ENCODE measurements at regions not wholly inside any gene's neighbourhood (a gene's known extent, or its start where the extent isn't known, plus 50 kb on each side); places are given as distances from the start of the nearest gene placed in this dataset.
A peak's percentile ranks its signal among the peaks of the same experiment; 100 is the strongest.

DNA sequence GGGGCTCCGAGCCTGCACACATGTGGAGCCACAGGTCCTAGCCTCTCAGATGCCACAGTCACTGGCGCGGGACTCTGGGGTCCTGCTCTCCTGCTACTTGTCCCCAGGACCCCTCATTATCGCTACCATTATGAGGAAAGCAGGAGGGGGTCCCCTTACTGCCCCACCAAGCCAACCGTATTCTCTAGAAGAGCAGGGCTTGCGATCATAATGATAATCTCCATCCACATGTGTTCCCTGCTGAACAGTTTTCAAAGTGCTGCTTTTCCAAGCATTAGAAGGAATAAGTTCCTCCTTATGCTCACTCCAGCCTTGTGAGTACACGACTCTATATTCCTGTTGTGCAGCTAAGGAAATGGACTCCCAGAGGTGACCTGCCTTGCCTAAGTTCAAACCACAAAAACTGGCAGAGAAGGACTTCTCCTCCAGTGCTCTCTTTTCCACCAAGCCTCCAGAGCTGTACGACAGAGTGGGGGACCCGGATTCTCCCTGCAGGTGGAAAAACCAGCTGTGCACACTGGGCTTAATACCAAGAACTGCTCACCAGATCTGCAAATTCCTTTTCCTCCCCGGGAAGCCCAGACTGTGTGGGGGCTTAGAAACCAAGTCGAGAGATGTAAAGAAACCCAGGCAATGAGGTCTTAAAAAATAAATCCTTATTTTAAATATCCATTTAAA lies 92.8 kb upstream of the DRD2 start:
- Histone ChIP-seq H4K8ac (ENCODE audit: extremely low read depth, insufficient read depth, low read length) (no peak overlapping the region), H3K4me2 (ENCODE audit: insufficient read depth in 1 of 2, low read depth in 2 of 2, low read length in 2 of 2) (peak overlapping the region in 1 of 2 experiments; percentile 20; a peak in 1 of 4 replicates), H3K4me3 (ENCODE audit: extremely low read depth in 1 of 4, insufficient read depth in 2 of 4, low read depth in 3 of 4, low read length in 4 of 4) (no peak overlapping the region), H3K36me3 (ENCODE audit: control insufficient read depth in 2 of 4, insufficient read depth in 4 of 4, low read length in 3 of 4) (no peaks in the 10 kb centered on the region), H4K5ac (ENCODE audit: insufficient read length, low read depth, low read length) (no peak overlapping the region), H3K27ac (ENCODE audit: low read depth, low read length) (no peak overlapping the region), H3K27me3 (replicated peaks in 1 of 4; ENCODE audit: control insufficient read depth in 3 of 4, extremely low read depth in 1 of 4, insufficient read depth in 3 of 4, low read length in 3 of 4) (no peaks in the 10 kb centered on the region), H3K56ac (replicated peaks; ENCODE audit: insufficient read length, low read depth, low read length) (no peak overlapping the region), H3K79me1 (ENCODE audit: low read depth, low read length) (no peaks in the 10 kb centered on the region), H3K23ac (ENCODE audit: insufficient read length) (no peak overlapping the region), H2BK12ac (ENCODE audit: low read depth, low read length) (no peak overlapping the region), H4K20me1 (replicated peaks in 1 of 2; ENCODE audit: control insufficient read depth in 1 of 2, insufficient read depth in 2 of 2, low read length in 2 of 2) (no peaks in the 10 kb centered on the region), H3K14ac (ENCODE audit: insufficient read length) (no peak overlapping the region), H2BK20ac (ENCODE audit: low read length) (no peak overlapping the region), H3K4ac (replicated peaks; ENCODE audit: insufficient read length, low read depth, low read length) (no peak overlapping the region), H3K9ac (replicated peaks in 1 of 4; ENCODE audit: extremely low read depth in 1 of 4, low read depth in 3 of 4, low read length in 3 of 4) (no peak overlapping the region), H2AFZ (ENCODE audit: low read length) (no peak overlapping the region), H4K91ac (replicated peaks; ENCODE audit: insufficient read length, low read length) (no peak overlapping the region), H3K4me1 (replicated peaks in 1 of 4; ENCODE audit: control insufficient read depth in 3 of 4, insufficient read depth in 4 of 4, low read length in 3 of 4) (peaks cover 7 to 15% (median 11%) of the 10 kb centered on the region in 4 experiments; a peak in 6 of 7 replicates), H2AK5ac (ENCODE audit: low read depth, low read length) (no peak overlapping the region; the same call in 1 of the 2 replicates), H2BK5ac (ENCODE audit: low read depth, low read length) (no peak overlapping the region), H3K23me2 (ENCODE audit: low read depth, low read length) (no peaks in the 10 kb centered on the region), H3K18ac (ENCODE audit: extremely low read depth, low read length) (no peak overlapping the region), H3K9me3 (ENCODE audit: insufficient read depth in 2 of 2, low read depth in 1 of 2, low read length in 1 of 2) (no peaks in the 10 kb centered on the region), H2BK120ac (replicated peaks; ENCODE audit: low read depth, low read length) (no peak overlapping the region), H2BK15ac (ENCODE audit: low read length) (no peak overlapping the region), H3K79me2 (ENCODE audit: control insufficient read depth in 1 of 2, insufficient read depth in 2 of 2, low read length in 2 of 2) (no peaks in the 10 kb centered on the region)
- WGBS, 2 experiments (ENCODE audit: extremely low coverage in 1 of 2, insufficient coverage in 1 of 2, insufficient read length in 1 of 2, insufficient replicate concordance in 2 of 2, low coverage in 1 of 2, low lambda C conversion rate in 2 of 2, missing lambda C conversion rate in 1 of 2), result 82% methylated on average over 11 of the region's 11 CpGs; no CpG with 5 or more reads in 1 of the 2 experiments
- ChIA-PET CTCF (ENCODE audit: partially characterized antibody) (interaction anchor here (0.6 to 2.7 kb wide), 6 partner anchors 10 to 28 kb away, joined by 4 to 10 read pairs (median 6); no protein-coding TSS in a partner anchor), POLR2A (ENCODE audit: partially characterized antibody) (interaction anchor here (1.1 kb wide), 1 partner anchor 12 kb away, joined by 3 read pairs; no protein-coding TSS in a partner anchor)
- FAIRE-seq (no peak), DNase-seq (ENCODE audit: low read depth in 1 of 2, low spot score in 2 of 2) (no peak)
- TF ChIP-seq ASH2L (IDR thresholded peaks at IDR 0.05; ENCODE audit: low read length) (no peak), SAP30 (IDR thresholded peaks at IDR 0.05; ENCODE audit: insufficient read depth, insufficient replicate concordance, low read length) (no peak), GABPA (IDR thresholded peaks at IDR 0.05; ENCODE audit: borderline replicate concordance, insufficient read depth, low read length) (no peak), NANOG (IDR thresholded peaks at IDR 0.05; ENCODE audit: insufficient read depth, low read depth, low read length, poor library complexity, severe bottlenecking) (no peak), RXRA (IDR thresholded peaks at IDR 0.05; ENCODE audit: insufficient read depth, low read depth, low read length) (no peak), RAD21 (IDR thresholded peaks at IDR 0.05 in 1 of 2, conservative IDR thresholded peaks at IDR 0.05 in 1 of 2; ENCODE audit: low read depth in 2 of 2, low read length in 2 of 2) (no peak), MAFK (IDR thresholded peaks at IDR 0.05; ENCODE audit: low read depth, low read length) (0 out of 2 replicates have a peak, but pooled peaks have one; percentile 4), POLR2AphosphoS5 (IDR thresholded peaks at IDR 0.05; ENCODE audit: low read depth, low read length) (no peak), POU5F1 (IDR thresholded peaks at IDR 0.05; ENCODE audit: low read depth, low read length) (no peak), CTBP2 (IDR thresholded peaks at IDR 0.05; ENCODE audit: borderline replicate concordance, insufficient read depth, insufficient read length, low read length) (no peak)
- TF ChIP-seq, protein P1, sequence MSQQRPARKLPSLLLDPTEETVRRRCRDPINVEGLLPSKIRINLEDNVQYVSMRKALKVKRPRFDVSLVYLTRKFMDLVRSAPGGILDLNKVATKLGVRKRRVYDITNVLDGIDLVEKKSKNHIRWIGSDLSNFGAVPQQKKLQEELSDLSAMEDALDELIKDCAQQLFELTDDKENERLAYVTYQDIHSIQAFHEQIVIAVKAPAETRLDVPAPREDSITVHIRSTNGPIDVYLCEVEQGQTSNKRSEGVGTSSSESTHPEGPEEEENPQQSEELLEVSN (IDR thresholded peaks at IDR 0.05), result no peak

Data from H1 (cell line).